ENCODE measurements at regions not wholly inside any gene's neighbourhood (a gene's known extent, or its start where the extent isn't known, plus 50 kb on each side); places are given as distances from the start of the nearest gene placed in this dataset.

GRCh38 chr6:48229841-48230240 is 118.8 kb upstream of the PTCHD4 start:
- no peaks in the 10 kb centered on the region for H4K20me1 ChIP-seq (ENCODE audit: insufficient read depth)
- no peak overlapping the region for H2AFZ ChIP-seq
- H3K9ac ChIP-seq: no peak overlapping the region
- no peak overlapping the region for H3K4me3 ChIP-seq
- no peaks in the 10 kb centered on the region for H3K36me3 ChIP-seq (ENCODE audit: low read depth)
- no peaks in the 10 kb centered on the region for H3K4me1 ChIP-seq (ENCODE audit: insufficient read depth)
- DNase-seq: no peak
- H3F3A ChIP-seq (ENCODE audit: insufficient read depth): no peaks in the 10 kb centered on the region
- no peaks in the 10 kb centered on the region for H3K9me3 ChIP-seq (ENCODE audit: low read depth)
- H3K27me3 ChIP-seq (replicated peaks; ENCODE audit: insufficient read depth): no peaks in the 10 kb centered on the region
- TF ChIP-seq EZH2phosphoT487 (IDR thresholded peaks at IDR 0.05; ENCODE audit: insufficient read depth, low read depth) (no peak), EZH2 (IDR thresholded peaks at IDR 0.05; ENCODE audit: insufficient read depth, poor library complexity, severe bottlenecking) (no peak)
- in situ Hi-C loops (cut with MboI): no loop called here
- no peak overlapping the region for H3K27ac ChIP-seq
- H3K79me2 ChIP-seq (ENCODE audit: insufficient read depth): no peaks in the 10 kb centered on the region
- H3K9me2 ChIP-seq (ENCODE audit: insufficient read depth): no peaks in the 10 kb centered on the region
- no peak overlapping the region for H3K4me2 ChIP-seq (ENCODE audit: unreplicated experiment)
- WGBS, 2 experiments (ENCODE audit: low coverage in 1 of 2, low lambda C conversion rate in 2 of 2, missing lambda C conversion rate in 2 of 2): 19 to 25% methylated on average over 2 of the region's 2 CpGs

DNA sequence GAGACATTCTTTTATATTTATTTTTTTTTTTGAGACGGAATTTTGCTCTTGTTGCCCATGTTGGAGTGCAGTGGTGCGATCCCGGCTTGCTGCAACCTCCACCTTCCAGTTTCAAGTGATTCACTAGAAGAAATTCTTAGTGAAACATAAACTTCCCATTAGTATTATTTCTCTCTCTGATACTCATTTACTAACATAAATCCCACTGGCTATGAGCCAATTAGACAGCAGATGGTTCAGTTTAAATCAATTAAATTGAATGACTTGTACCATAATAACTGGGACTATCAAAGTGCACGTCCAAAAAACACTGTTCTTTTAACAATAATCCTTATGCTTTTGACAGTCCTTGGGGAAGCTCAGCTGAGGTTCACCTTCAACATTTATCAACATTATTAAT is 111.2 kb upstream of the PTCHD4 start:
- DNase-seq: no peak
- Histone ChIP-seq H3K27ac (no peak overlapping the region), H3F3A (ENCODE audit: insufficient read depth) (no peaks in the 10 kb centered on the region), H3K9me2 (ENCODE audit: insufficient read depth) (no peaks in the 10 kb centered on the region), H3K79me2 (ENCODE audit: insufficient read depth) (no peaks in the 10 kb centered on the region), H3K27me3 (replicated peaks; ENCODE audit: insufficient read depth) (no peaks in the 10 kb centered on the region), H3K9ac (no peak overlapping the region), H3K4me1 (ENCODE audit: insufficient read depth) (no peaks in the 10 kb centered on the region), H3K9me3 (ENCODE audit: low read depth) (no peaks in the 10 kb centered on the region), H4K20me1 (ENCODE audit: insufficient read depth) (no peaks in the 10 kb centered on the region), H2AFZ (no peak overlapping the region), H3K36me3 (ENCODE audit: low read depth) (no peaks in the 10 kb centered on the region), H3K4me3 (no peak overlapping the region), H3K4me2 (ENCODE audit: unreplicated experiment) (no peak overlapping the region)
- TF ChIP-seq EZH2phosphoT487 (IDR thresholded peaks at IDR 0.05; ENCODE audit: insufficient read depth, low read depth): no peak
- no peak for TF ChIP-seq EZH2 (IDR thresholded peaks at IDR 0.05; ENCODE audit: insufficient read depth, poor library complexity, severe bottlenecking)
- in situ Hi-C loops (cut with MboI): no loop called here
- WGBS, 2 experiments (ENCODE audit: low coverage in 1 of 2, low lambda C conversion rate in 2 of 2, missing lambda C conversion rate in 2 of 2): 43 to 45% methylated on average over 4 of the region's 4 CpGs

DNA sequence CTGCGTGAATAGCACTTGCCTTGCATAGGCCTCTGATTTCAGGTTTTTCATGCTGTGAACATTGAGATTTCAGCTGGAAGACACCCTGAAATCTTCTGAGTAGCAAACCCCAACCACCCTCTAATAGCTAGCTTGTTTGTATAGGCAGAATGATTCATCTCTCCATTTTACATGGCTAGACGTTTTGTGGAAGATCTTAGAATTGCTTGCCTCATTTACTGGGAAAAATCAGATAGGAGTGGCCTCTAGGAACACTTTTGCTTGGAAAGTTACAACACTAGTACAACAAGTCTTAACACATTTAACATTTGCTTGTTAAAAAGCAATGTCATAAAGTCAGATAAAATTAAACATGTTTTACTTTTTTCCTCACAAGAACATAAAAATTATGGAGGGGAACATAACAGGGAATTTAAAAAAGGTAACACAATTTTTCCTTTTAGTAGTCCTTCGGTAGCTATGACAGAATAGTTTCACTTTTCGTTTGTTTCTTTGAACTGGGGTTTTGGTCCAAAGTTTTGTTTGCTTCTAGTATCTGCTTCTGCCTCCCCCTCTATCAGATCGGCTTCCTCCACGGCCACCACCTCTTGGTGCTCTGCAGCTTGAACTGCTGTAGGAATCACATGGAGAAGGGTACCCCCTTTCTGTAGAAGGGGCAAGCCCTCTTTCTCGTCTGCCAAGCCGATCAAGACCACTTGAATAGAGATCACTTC is 102.2 kb upstream of the PTCHD4 start:
- Histone ChIP-seq H3K4me1 (ENCODE audit: insufficient read depth) (no peaks in the 10 kb centered on the region), H3K27ac (no peak overlapping the region), H3K36me3 (ENCODE audit: low read depth) (no peaks in the 10 kb centered on the region), H3K9me3 (ENCODE audit: low read depth) (no peaks in the 10 kb centered on the region), H2AFZ (no peak overlapping the region), H3K79me2 (ENCODE audit: insufficient read depth) (no peaks in the 10 kb centered on the region), H3K9ac (no peak overlapping the region), H3K4me2 (ENCODE audit: unreplicated experiment) (no peak overlapping the region), H3K9me2 (ENCODE audit: insufficient read depth) (no peaks in the 10 kb centered on the region), H3F3A (ENCODE audit: insufficient read depth) (no peaks in the 10 kb centered on the region), H3K27me3 (replicated peaks; ENCODE audit: insufficient read depth) (no peaks in the 10 kb centered on the region), H4K20me1 (ENCODE audit: insufficient read depth) (no peaks in the 10 kb centered on the region), H3K4me3 (no peak overlapping the region)
- TF ChIP-seq EZH2phosphoT487 (IDR thresholded peaks at IDR 0.05; ENCODE audit: insufficient read depth, low read depth): no peak
- WGBS, 2 experiments (ENCODE audit: low coverage in 1 of 2, low lambda C conversion rate in 2 of 2, missing lambda C conversion rate in 2 of 2): 24 to 32% methylated on average over 8 of the region's 8 CpGs
- no peak for DNase-seq
- in situ Hi-C loops (cut with MboI): no loop called here

GRCh38 chr6:48212501-48212900 is 101.5 kb upstream of the PTCHD4 start:
- in situ Hi-C loops (cut with MboI): no loop called here
- Histone ChIP-seq H3K4me1 (ENCODE audit: insufficient read depth) (no peaks in the 10 kb centered on the region), H4K20me1 (ENCODE audit: insufficient read depth) (no peaks in the 10 kb centered on the region), H3K4me3 (no peak overlapping the region), H3K9ac (no peak overlapping the region), H3K27me3 (replicated peaks; ENCODE audit: insufficient read depth) (no peaks in the 10 kb centered on the region), H3K36me3 (ENCODE audit: low read depth) (no peaks in the 10 kb centered on the region), H3K9me2 (ENCODE audit: insufficient read depth) (no peaks in the 10 kb centered on the region), H2AFZ (no peak overlapping the region), H3F3A (ENCODE audit: insufficient read depth) (no peaks in the 10 kb centered on the region), H3K4me2 (ENCODE audit: unreplicated experiment) (no peak overlapping the region), H3K27ac (no peak overlapping the region), H3K79me2 (ENCODE audit: insufficient read depth) (no peaks in the 10 kb centered on the region), H3K9me3 (ENCODE audit: low read depth) (no peaks in the 10 kb centered on the region)
- 0 to 2% methylated on average over 3 of the region's 3 CpGs for WGBS, 2 experiments (ENCODE audit: low coverage in 1 of 2, low lambda C conversion rate in 2 of 2, missing lambda C conversion rate in 2 of 2)
- DNase-seq: no peak
- TF ChIP-seq EZH2phosphoT487 (IDR thresholded peaks at IDR 0.05; ENCODE audit: insufficient read depth, low read depth) (no peak), EZH2 (IDR thresholded peaks at IDR 0.05; ENCODE audit: insufficient read depth, poor library complexity, severe bottlenecking) (no peak)

GRCh38 chr6:48206091-48206490 is 95.1 kb upstream of the PTCHD4 start:
- Histone ChIP-seq H4K20me1 (ENCODE audit: insufficient read depth) (no peaks in the 10 kb centered on the region), H3K79me2 (ENCODE audit: insufficient read depth) (no peaks in the 10 kb centered on the region)

More at GRCh38 chr6:48206091-48206490, 95.1 kb upstream of the PTCHD4 start:
- Histone ChIP-seq H3F3A (ENCODE audit: insufficient read depth) (no peaks in the 10 kb centered on the region), H3K9me3 (ENCODE audit: low read depth) (no peaks in the 10 kb centered on the region), H3K4me3 (no peak overlapping the region), H3K27ac (no peak overlapping the region), H3K9ac (no peak overlapping the region), H3K27me3 (replicated peaks; ENCODE audit: insufficient read depth) (no peaks in the 10 kb centered on the region), H3K4me1 (ENCODE audit: insufficient read depth) (no peaks in the 10 kb centered on the region), H2AFZ (no peak overlapping the region), H3K36me3 (ENCODE audit: low read depth) (no peaks in the 10 kb centered on the region), H3K9me2 (ENCODE audit: insufficient read depth) (no peaks in the 10 kb centered on the region), H3K4me2 (ENCODE audit: unreplicated experiment) (no peak overlapping the region)
- in situ Hi-C loops (cut with MboI): no loop called here
- TF ChIP-seq EZH2 (IDR thresholded peaks at IDR 0.05; ENCODE audit: insufficient read depth, poor library complexity, severe bottlenecking): no peak
- no peak for TF ChIP-seq EZH2phosphoT487 (IDR thresholded peaks at IDR 0.05; ENCODE audit: insufficient read depth, low read depth)
- 22 to 30% methylated on average over 1 of the region's 1 CpG for WGBS, 2 experiments (ENCODE audit: low coverage in 1 of 2, low lambda C conversion rate in 2 of 2, missing lambda C conversion rate in 2 of 2)
- DNase-seq: no peak

All from GM23248 (cell line).